Left colon (tissue), 2 donors: ENCODE measurements at regions not wholly inside any gene's neighbourhood (a gene's known extent, or its start where the extent isn't known, plus 50 kb on each side); places are given as distances from the start of the nearest gene placed in this dataset.

ENCODE experiments used
- ATAC-seq: fragments of 200-7000 bp; cut with Tn5 transposase; one replicate; pipeline ENCODE4 v1.9.1; 2020; ENCODE audit warnings: mild to moderate bottlenecking, moderate library complexity
- DNase-seq, 2 donors: peaks; one replicate each; pipeline ENCODE4 v3.0.0-alpha.2; 2020
- intact Hi-C, 2 donors: fragments of 100-400 bp; cut with DNase I in 1 of 2; cut with micrococcal nuclease in 1 of 2; formaldehyde crosslinking; loops; one replicate each; pipeline versions ENCODE4 v1.11.2 to v1.14.0; 2022; cut with DNase I, micrococcal nuclease
- donor health status: DM: no; HTN: no; CAD: no.
- donor health status: DM: yes; HTN: yes; CAD: no.

DNA sequence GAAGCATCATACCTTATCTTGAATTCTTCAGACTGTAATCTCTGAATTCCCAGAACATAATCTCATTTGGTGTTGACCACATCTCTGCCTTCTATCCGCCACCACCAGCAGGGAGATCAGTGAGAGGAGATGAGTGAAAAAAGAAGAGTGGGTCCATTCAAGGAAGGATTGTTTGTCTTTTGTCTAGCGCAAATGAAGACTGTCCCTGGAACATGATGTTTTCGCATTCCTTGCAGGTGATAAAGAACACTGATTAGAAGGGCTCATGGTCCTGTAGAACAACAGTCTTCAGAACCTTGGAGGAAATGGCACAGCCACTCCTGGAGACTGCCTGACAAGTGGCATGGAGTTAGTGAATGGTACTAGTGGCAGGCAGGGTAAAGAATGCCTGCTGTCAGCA lies 869.6 kb downstream of the JRKL start:
- ATAC-seq, result no peak
- no peak for DNase-seq
- intact Hi-C loops, result no loop called here

DNA sequence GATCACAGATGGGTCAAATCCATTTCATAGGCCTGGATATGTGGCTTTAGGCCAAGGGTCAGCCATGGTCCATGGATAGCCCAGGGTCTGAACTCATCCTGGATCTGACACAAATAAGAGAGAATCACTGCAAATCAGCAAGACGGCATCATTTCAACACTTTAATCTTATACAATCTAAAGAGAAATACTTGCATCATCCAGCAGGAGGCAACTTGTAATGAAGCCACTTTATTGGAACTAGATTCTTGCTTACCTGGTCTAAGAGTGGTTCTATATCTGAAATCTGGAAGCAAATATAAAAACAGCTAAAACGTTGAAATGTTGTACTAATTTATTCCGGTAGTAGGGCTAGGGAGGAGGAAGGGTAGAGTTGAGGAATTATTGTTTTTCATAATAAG lies 870.1 kb downstream of the JRKL start:
- intact Hi-C loops, result no loop called here
- DNase-seq, result no peak
- no peak for ATAC-seq

DNA sequence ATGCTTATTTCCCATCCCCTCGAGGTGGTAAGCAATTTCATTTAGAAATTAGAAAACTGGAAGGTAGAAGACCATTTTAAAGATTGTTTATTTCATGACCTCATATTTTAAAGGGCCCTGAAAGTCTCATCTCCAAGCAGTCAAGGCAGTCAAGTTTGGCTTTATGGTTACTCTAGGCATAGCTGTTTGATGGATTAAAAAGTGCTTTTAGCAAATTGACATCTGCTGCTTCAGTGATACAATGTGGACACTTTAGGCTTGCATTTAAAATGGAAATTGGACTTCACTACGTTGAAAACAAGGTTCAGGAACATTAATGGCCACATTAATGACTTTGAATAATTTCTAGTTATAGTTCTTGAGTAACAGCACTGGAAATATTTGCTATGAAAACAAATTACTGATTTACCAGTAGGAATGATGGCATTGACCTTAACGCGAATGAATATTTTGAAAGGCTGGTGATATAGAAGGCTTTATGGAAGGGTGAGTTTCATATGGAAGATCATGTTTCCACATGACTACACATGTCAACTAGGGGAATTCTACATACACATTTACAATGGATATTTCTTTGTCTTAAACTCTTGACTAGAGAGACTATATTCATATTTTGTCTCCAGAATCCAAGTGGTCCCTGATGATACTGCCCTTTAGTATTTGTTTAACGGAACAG lies 873.5 kb downstream of the JRKL start:
- ATAC-seq (no peak), DNase-seq (no peak)
- intact Hi-C loops, result no loop called here

DNA sequence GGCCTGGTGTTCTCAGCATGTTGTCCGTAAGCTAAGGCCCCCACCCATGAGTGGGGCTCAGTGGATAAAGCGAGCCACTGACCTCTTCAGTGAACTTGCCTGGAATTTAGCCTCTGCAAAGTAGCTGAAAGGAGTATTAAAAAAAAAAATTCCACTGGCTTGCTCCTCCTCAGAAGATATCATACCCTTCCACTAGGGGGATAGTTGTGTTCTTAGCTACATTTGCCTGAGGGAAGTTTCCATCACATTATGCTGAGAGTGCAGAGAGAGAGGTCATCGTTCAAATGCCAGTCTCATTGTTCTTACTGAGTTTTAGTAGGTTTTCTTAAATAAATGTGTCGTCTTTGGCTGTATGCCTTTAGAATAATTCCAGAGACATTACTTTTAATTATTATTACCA lies 879.7 kb downstream of the JRKL start:
- intact Hi-C loops, result no loop called here
- DNase-seq, result no peak
- ATAC-seq, result no peak

DNA sequence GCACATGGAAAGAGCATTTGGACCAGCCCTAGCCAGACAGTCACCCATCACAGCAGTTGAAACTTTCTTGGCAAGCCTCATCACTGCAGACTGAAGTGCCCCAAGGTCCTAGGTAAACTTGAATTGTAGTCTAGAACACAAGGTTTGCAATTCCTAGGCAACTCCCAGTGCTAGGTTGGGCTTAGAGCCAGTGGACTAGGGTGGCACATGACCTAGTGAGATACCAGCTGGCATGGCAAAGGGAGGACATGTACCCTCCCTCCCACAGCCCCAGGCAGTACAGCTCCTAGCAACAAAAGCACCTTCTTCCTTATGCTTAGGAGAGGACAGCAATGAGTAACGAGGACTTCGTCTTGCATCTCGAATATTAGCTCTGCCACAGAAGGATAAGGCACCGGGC lies 889.5 kb downstream of the JRKL start:
- ATAC-seq (no peak), DNase-seq (no peak)
- intact Hi-C loops, result no loop called here

DNA sequence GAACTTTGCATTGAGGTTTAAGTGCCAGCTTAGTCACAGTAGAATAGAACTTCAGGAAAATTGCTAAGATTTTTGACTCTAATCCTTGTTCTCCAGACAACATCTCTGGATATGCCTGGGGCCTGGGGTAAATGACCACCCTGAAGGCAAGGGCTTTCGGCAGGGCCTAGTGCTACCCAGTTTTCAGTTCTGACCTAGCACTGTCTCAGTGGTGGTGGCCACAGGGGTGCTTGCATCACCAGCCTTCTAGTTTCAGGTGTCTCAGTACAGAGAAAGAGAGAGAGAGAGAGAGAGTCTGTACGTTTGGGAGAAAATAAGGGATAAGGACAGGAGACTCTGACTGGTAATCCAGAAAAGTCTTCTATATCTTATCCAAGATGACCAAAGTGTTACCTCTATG lies 890.5 kb downstream of the JRKL start:
- ATAC-seq (no peak), DNase-seq (no peak)
- intact Hi-C loops, result no loop called here

DNA sequence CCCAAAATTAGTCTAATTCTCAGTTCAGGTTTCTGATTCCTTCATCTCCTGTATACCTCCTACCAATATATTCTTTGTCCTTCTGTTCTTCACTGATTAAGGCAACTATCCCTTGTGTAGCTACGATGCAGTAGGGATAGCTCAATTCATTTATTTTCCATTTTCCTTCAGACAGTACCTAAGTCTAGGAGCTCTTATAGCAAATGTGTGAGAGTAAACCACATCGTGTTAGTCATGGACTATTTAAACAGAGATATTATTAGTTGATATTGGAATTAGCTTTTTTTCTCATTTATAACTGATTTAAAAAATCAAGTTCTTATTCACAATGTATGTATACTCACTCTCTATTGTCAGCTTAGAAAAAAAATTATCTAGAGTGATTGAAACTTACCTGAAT lies 900.0 kb downstream of the JRKL start:
- no peak for DNase-seq
- no peak for ATAC-seq
- intact Hi-C loops, result no loop called here

DNA sequence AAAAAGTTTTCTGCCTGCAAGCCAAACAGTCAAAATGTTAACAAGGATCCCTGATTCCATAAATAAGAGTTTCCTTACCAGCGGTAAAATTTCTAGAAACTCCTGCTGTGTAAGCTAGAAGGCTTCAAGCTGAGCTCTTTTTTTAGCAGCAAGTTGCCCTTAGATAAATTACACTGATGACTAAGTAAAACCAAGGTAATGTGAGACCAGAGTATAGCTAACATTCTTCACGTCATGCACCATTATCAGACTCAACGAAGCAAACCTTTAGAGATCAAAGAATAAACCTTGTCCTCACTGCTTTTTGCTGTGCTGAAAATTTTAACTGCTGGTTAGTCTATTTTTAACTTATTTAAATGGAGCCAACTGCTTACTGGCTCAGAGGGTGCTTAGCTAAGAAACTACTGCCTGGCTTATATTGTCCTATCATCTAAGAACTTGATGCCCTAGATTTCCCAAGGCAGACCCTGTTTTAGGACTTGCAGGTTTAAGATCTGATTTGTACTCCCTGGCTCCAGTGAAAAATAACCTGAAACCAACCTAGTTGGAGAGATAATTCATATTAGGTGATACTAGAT lies 900.7 kb downstream of the JRKL start:
- DNase-seq (no peak), ATAC-seq (no peak)
- intact Hi-C loops, result no loop called here

DNA sequence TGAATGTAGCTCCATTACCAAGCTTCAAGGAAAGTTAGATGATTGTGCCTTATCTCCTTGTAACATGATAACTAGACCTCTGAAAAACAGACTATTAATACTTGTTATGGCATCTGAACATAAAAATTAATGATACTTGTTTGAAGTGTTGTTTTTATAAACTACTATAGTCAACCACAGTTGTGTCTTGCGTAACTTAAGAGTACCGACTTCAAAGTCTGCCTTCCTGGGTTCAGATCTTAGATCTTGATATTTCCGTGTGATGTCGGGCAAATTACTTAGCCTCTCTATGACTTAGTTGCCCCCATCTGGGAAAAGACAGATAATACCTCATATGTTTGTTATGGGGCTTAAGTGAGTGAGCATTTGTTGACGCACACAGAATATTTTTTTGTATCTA lies 906.5 kb downstream of the JRKL start:
- DNase-seq (no peak), ATAC-seq (no peak)
- intact Hi-C loops, result no loop called here

DNA sequence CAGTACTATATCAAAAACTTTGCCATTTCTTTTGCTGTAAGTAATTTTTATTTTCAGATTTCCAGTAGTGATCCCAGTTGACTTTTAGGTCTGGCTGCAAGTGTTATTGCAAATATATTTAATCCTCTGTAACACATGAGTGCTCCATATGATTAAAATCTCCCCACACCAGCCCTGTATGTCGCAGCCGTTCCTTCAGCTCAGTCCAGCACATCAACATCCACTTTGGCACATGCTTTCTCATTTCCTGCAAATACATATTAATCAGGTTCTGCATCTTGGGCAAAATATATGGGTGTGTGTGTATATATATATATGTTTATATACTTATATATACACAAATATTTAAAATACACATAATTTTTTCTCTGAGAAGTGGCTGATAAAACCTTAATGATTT lies 919.5 kb downstream of the JRKL start:
- ATAC-seq, result no peak
- no peak for DNase-seq
- intact Hi-C loops, result no loop called here

DNA sequence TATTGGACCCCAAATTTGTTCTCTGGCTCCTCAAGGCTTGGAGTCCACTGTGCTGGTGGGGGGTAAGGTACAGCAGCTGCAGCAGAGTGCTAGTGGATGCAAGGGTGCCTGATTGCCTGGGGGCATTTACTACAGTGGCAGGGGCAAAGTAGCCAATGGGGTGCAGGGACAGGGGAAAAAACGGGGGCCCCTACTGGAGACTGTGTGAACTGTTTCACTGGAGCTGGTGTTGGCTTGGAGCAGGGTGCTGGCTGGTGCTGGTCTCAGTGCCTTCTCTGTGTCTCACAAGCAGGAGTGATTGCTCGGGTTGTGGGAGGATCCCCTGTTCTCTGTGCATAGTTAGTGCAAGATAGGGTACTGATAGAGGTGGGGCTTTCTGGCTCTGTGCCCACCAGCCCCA lies 935.9 kb downstream of the JRKL start:
- no peak for ATAC-seq
- DNase-seq, result no peak
- intact Hi-C loops, result no loop called here

DNA sequence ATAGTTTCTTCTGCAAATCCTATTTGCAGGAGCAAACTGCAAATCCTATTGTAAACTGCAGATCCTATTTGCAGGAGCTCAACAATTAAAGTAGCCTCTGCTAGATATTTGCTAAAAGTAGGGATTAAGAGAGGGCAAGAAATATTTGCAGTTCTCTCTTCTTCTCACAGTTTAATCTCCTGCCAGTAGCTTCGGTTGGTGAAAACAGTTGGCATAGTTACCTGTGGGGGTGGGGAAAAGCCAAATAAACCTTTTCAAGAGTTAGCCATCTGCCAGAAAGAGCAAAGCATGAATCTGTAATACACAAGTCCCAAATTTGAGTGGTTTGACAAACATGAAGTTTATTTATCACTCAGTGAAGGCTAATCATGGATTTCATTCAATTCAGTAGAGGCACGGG lies 942.5 kb downstream of the JRKL start:
- ATAC-seq (no peak), DNase-seq (no peak)
- intact Hi-C loops, result no loop called here

DNA sequence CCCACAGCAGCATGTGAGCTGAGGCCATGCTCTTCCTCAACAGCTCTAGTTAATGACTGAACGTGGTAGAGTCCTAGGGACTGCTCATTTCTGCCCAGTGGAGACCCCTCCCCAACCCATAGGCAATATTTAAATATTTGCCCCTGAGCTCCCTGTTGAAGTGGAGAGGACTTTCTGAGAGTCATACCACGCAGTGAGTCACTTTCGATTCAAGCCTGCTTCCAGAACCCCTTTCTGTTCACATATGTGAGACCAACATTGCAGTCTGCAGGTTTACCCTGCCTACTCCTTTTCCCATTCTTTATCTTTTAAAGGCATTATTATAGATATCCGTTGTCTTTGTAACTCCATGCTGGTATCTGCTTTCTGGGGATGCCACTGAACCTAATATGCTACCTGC lies 946.3 kb downstream of the JRKL start:
- DNase-seq, result no peak
- intact Hi-C loops, result no loop called here
- no peak for ATAC-seq

DNA sequence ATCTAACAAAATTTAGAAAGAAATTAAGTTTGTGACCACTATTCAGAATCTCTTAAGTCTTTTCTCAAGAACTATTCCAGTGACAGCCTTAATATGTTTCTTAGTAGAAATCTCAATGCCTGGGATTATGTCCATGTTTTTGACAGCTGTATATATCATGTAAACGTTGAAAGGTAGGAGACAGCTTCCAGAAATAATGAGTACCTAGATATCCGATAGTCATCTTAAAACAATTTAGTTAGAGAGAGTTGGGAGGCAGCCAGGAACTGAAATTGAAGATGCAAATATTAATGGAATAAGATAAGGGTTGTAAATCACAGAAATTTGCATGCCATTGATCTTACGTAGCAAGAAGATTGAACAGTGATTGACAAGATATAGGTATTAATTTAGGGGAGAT lies 955.2 kb downstream of the JRKL start:
- ATAC-seq (no peak), DNase-seq (no peak)
- intact Hi-C loops, result no loop called here

DNA sequence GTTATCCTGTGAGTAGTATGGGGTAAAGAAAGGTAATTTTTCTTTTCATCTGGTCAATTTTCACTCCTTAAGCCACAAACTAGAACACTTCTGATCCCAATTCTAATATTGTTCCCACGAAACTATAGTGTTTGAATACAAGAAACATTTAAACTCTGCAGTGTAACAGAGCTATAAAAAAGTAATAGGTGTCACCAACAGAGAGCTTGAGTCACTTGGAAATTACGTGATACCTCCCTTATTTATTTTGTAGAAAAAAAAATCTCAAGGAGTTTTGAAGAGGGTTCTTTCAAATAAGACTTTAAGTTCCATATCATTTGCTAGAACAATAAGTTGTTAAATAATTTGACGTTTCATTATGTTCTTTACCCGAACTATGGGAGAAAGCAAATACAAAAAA lies 959.4 kb downstream of the JRKL start:
- intact Hi-C loops, result no loop called here
- ATAC-seq (no peak), DNase-seq (no peak)

DNA sequence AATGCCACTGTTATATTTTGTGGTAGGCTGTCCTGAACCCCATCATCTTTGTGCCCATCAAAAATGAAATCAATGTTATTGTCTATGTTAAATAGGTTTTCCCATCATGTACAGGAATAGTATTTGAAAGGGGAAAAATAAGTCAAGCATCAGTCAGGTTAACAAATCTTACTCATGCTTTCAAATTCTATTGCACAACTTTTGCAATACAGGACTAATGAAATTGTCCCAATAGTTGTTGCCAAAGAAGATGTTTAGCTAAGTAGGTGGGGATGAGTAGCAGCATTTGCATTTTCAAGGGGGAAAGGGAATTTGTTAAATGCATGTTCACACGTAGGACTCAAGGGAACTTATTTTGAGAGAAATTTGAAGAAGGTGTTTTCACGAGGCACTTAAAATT lies 962.1 kb downstream of the JRKL start:
- DNase-seq (no peak), ATAC-seq (no peak)
- intact Hi-C loops, result no loop called here

DNA sequence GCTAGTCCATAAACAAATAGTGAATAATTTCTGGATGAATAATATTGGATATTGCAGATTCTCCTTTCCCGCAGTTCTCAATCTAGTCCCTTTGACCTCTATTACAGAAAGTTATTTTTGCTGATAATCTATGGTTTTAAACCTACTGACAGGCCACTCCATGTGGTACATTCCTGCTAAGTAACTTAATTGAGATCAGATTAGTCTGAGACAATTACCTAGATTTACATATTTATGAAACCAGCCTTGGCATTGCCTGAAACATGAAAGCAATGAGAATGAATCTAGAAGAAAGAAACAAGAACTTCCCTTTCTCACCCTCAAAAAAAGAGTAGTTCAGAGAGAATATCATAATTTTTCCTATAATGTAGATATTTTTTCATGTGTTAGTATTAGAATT lies 964.2 kb downstream of the JRKL start:
- DNase-seq (no peak), ATAC-seq (no peak)
- intact Hi-C loops, result no loop called here

DNA sequence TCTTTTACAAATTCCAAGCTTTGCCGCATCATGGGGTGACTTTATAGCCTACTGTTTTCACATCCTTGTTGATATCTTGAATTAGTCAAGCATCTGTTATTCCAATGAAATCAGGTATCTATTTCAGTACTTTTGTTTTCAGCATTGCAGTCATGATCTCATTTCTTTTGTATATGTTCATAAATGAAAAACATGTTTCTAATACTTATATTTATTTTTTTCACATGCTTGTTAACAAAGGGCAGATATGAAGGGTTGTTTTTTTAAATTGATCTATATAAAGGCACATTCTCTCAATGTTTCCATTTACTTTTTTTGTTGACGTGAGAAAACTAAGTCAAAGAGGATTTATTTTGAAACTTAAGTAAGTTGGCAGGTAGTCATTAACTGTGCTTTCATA lies 964.8 kb downstream of the JRKL start:
- DNase-seq (no peak), ATAC-seq (no peak)
- intact Hi-C loops, result no loop called here

DNA sequence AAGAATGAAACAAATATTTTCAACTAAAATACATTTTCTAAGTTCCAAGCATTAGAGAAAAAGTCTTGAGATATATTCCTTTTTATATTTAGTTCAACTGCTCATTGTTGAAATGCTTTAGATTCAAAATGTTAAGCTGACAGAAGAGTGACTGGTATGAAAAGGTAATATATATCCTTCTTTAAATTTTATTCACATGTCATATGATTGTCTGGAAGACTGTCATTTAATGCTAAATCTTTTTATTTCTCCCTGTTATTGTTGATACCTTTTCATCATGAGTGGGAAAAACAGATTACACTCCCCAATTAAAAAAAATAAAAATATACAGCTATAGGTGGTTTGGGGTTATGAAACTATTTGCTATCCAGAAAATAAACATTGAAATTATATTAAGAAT lies 965.4 kb downstream of the JRKL start:
- ATAC-seq, result no peak
- intact Hi-C loops, result no loop called here
- DNase-seq, result no peak

DNA sequence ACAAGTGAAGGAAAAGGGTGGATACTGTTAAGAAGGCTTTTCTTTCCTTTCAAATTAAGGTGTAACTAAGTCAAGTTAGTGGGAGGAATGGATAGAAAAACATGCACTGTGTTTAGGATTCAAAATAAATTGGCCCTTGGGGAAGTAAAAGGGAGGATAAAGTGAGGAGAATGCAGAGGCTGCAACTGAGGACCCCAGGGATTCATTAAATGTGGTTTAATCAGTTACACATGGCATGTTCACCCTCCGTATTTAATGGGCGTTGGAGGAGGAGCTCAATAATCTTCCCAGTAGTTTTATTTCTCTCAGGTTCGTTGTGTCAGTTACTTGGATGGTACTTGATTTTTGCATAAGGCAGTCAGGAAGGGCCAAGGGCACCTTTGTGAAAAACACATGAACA lies 966.3 kb downstream of the JRKL start:
- ATAC-seq (no peak), DNase-seq (no peak)
- intact Hi-C loops, result no loop called here

DNA sequence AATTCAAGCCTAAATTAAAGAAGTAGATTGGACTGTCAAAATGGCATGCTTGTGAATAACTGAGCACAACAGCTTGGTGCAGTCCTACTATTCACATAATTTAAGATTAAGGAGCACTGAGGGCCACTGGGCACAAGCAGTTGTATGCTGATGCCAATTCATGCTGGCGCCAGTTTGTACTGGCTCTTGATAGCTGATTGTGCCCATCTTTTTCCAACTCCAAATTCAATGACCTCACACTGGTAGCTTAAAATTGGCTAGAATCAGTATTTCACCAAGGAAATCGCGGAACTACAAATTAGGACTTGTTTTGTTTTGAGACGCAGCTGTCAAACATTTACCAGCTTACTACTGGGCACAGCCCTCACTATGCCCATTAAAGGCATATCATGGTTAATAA lies 969.2 kb downstream of the JRKL start:
- ATAC-seq, result no peak

More for the DNA sequence above, 969.2 kb downstream of the JRKL start:
- intact Hi-C loops, result no loop called here
- DNase-seq, result no peak
